ENCODE measurements at regions not wholly inside any gene's neighbourhood (a gene's known extent, or its start where the extent isn't known, plus 50 kb on each side); places are given as distances from the start of the nearest gene placed in this dataset.
"Not testable (repeated sequence)": the region's sequence is repeated elsewhere in the genome, so short reads cannot be mapped to it uniquely, and the experiment has no call there.

GRCh38 chr17:21470422-21470821, 94.3 kb downstream of the KCNJ12 start:
- not testable (repeated sequence) for DNase-seq

DNA sequence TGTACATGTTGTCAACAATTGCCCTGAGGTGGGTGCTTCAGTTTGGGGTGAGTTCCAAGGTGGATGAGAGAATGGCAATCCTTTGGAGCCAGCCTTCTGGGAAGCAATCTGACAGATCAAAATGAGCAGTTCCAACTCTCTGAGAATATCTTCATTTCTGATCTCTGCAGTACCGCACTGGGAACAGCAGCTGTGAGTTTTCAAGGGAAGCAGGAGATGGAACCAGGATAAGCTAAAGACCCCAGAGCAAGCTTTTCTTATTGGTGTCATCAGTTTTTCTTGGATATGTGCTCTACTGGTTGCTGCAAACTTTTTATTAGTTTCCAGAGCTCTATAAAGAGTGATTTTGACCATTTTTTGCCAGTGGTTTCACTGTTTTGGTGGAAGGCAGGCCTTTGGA, 94.7 kb downstream of the KCNJ12 start:
- DNase-seq: no peak

DNA sequence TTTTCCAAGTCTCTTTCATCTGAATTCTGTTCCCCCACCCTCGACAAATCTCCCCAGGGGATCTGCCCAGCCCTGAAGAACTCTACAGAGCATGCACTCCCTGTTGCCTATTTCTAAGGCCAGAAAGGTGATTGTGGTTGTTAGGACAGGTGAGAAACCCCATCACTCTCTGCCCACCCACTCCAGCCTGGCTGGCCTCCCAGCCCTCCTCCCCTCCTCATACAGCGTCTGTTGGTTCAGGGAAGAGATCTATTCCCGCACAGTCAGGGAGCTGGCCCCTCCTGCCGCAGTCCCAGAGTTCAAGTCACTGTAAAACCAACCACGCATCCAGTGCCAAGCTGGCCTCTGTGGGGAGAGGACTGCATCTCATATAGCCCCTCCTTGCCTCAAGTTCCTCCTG, 98.7 kb downstream of the KCNJ12 start:
- no peak for DNase-seq

DNA sequence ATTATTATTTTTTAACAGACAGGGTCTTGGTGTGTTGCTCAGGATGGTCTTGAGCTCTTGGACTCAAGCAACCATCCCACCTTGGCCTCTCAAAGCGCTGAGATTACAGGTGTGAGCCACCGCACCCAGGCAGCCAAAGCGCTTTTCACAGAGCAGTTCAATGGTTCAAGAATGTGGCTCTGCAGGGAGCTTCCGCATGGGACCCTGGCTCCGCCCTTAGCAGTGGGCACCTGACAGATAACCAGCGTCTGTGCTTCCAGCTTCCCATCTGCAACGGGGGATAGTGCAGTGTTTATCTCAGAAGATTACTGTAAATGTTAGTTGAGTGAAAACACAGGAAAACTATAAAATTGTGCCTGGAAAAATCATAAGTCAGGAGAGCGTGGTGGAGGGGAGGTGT, 99.4 kb downstream of the KCNJ12 start:
- DNase-seq: no peak

GRCh38 chr17:21476867-21477266, 100.7 kb downstream of the KCNJ12 start:
- DNase-seq: no peak

- no peak for DNase-seq
These were observed 106.2 kb downstream of the KCNJ12 start for GRCh38 chr17:21482189-21482865.

DNA sequence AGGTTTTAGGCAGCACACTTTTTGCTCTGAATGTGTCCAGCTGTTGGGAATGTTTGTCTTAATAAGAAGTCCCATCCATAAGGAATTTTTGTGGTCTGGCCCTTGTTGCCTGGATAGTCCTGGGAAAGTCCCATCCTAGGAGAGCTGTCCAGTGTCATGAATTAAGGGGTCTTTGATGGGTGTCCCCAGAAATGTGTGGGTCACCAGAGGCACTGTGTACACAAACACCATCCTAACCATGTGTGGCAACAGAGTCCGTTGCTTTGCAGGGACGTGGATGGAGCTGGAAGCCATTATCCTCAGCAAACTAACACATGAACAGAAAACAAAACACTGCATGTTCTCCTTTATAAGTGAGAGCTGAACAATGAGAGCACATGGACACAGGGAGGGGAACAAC, 111.9 kb downstream of the KCNJ12 start:
- DNase-seq: not testable (repeated sequence)

DNA sequence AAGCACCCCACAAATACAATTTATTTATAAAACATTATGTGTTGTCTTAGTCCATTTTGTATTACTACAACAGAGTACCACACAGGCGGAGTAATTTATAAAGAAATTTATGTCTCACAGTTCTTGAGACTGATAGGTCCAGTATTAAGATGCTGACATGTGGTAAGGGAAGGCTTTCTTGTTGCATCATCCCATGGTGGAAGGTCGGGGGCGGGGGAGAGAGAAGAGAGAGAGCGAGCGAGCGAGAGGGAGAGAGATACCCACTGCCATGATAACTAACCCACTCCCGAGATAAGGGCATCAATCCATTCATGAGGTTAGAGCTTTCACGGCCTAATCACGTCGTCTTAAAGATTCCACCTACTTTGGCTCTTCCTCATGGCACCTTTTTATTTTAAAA, 117.8 kb downstream of the KCNJ12 start:
- no peak for DNase-seq

- DNase-seq: peak; percentile 86
These were observed 119.1 kb downstream of the KCNJ12 start for GRCh38 chr17:21495281-21495680.

DNA sequence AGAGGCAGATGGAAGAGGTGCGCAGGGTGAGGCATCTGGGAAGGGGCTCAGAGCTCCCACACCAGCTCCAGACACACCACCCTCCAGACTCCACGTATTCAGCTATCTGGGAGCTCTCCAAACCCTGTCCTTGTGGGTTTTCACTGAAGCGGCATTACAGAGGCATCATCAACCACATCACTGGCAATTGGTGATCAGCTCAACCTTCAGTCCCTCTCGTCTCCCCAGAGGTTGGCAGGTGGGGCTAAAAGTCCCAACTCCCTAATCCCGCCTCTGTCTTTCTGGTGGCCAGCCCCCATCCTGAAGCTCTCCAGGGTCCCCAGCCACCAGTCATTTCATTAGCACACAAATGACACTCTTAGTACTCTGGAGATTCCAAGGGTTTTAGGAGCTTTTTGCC, 123.9 kb downstream of the KCNJ12 start:
- no peak for DNase-seq

DNA sequence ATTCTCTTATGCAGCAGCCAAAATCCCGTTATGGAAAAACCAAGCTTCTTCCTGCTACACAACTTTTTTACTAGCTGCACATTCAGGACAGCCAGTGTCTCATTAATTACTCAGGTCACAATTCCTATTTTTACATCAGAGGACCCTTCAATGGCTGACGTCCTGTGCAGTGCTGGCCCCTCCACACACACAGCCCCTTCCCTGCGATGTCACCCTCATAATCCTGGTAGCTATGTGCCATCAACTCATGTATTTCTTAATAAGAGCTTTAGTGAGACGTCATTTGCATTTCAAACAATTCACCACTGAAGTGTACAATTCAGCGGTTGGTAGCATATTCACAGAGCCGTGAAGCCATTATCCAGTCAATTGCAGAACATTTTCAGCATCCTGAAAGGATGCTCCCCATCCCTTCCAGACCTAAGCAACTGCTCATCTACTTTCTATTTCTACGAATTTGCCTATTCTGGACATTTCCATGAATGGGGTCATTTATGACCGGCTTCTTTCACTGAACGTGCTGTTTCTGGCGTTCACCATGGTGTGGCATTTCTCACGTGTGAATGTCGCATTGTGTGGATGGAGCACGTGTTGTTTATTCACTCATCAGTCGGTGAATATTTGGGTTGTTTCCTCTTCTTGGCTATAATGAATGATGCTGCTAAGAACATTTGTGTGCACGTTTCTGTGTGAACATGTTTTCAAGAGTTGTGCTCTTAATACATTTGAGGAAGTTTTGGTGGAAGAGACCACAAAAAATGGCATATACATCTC, 126.0 kb downstream of the KCNJ12 start:
- DNase-seq: not testable (repeated sequence)

DNA sequence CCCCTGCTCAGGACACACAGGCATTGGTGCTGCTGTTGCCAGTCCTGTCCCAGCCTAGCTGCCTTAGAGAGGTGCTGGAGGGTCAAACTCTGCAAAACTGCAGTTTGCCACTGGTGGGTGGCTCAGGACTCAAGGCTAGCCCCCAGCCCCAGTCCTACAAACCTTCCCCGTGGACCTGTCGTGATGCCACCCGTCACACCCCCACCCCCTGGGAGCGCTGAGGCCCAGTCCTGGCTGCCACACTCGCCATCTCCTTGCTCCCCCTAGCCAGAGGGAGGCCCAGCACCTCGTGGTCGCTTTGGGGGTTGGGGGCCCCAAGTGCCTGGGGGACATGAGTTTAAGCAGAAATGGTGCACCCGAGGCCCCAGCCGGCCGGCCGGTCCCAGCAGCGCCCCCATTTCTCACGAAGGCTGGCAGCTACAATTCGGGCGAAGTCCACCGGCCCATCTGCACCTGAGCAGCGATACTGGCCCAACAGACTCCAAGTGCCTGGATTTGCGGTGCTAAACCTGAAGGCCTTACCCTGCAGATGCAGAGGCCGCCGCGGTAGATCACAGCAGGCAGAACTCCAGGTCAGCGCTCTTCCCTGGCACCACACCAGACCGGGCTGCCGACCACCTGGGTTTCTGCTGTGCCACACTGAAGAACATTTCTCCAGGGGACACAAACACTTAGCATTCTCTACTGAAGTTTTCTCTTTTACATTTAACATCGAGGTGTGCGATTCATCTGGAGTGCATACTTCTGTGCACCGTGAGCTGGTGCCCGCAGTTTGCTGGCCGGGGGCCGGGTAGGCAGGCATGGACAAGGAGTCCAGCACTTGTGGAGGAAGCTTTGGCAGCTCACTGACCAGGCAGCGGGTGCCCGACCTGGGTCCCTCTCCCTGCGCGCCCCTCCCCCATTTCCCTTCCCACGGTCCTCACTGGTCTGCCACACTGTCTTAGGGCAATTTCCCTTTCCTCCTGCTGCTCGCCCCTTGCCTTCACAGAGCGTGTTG, 130.0 kb downstream of the KCNJ12 start:
- no peak for DNase-seq

DNA sequence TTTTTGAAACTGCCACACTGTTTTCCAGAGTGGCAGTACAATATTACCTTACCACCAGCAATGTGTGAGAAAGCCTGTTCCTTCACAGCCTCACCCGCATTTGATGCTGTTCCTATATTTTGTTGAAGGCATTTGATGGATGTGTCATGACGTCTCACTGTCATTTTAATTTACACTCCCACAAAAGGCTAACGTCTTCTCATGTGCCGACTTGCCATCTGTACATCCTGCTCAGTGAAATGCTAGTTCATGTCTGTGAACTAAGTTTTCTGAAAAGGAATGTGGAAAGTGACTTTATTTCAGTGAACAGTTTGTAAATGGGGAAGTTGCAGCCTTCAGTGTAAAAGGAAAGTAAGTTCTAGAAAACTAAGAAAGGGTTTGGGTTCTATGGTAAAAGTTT, 131.6 kb downstream of the KCNJ12 start:
- DNase-seq: not testable (repeated sequence)

- no peak for DNase-seq
These were observed 132.1 kb downstream of the KCNJ12 start for GRCh38 chr17:21508211-21508610.

DNA sequence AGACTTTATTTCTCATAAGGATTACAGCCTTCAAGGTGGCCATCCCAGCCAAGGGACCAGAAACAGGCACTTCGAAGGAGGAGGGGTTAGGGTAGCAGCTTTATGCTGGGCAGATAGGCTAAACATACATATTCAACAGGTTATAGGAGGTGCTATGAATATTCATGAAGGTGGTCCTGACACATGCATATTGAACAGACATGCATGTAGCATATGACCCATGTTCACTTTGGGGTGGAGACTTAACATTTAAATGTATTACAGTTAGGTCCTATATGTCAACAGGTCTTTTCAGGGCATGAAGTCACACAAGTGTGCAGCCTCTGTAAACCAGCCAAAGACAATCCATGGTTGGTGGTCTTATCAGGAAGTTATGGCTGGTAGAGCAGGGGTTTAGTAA, 133.2 kb downstream of the KCNJ12 start:
- DNase-seq: not testable (repeated sequence)

- no peak for DNase-seq
These were observed 134.7 kb downstream of the KCNJ12 start for GRCh38 chr17:21510686-21511362.

DNA sequence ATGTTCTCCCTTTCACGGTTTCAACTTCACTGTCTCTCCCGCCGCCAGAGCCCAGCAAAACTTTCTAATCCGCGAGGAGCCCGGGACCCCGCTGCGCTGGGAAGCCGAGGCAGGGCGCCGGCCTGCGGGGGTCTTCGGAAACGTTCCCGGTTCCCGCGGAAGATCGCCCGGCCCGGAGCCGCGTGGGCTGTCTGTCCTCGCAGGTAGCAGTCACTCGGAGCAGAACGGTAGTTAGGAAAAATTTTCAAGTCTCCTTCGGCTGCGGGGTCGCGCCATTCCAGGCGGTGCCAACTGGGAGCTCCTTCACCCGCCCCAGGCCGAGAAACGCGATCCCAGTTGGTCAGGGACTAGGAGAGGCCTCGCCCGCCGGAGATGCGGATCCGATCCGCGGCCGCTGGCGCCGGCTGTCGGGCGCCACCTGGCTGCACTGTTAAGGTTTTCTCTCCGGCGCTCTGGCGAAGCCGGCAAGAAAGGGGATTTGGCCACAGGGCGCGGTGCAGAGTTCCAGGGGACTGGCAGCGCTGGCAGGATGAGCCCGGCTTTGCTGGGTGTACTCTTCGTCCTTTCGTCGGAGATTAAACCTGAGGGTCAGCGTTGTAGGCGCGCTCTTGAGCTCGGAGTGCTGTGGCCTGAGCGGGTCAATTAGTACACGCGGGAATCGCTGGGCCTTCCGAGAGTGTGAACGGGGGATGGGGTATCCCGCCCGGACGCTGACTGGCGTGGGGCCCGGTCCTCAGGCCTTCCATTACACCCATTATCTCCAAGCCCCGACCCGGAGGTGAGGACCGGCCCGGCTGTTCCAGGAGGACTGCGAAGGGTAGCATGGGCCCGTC, 135.4 kb downstream of the KCNJ12 start:
- DNase-seq: peak; percentile 84

DNA sequence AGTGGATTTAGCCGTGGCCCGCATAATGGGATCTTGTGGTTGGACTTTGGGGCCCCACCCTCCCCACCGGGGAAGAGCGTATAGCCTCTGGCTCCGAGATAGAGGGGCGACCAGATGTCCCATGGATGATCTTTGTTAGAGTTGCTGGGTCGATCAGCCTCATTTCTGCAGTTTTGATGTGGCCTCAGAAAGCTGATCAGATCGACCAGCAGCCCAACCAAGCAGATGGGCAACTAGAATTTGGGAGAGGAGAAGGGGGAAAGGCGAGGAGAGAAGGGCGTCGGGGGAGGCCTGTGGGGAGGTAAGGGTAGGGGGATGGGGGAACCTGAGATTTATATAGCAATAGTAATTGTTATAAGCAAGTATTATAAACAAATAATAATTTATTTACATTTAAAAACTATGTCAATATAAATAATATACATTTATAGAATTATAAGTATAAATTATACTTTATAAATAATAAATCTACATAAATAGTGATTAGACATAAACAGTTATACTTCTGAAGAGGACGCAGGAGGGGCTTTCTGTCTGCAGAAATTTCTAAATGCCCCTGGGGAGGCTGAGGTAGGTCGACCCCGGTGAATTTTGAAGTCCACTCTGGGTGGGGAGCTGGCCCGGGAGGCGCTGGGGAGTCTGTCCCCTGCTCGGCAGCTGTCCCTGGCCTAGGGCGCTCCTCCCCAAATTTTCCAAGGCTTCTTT, 136.3 kb downstream of the KCNJ12 start:
- no peak for DNase-seq

- peak; percentile 69 for DNase-seq
These were observed 136.9 kb downstream of the KCNJ12 start for GRCh38 chr17:21513012-21513570.

DNA sequence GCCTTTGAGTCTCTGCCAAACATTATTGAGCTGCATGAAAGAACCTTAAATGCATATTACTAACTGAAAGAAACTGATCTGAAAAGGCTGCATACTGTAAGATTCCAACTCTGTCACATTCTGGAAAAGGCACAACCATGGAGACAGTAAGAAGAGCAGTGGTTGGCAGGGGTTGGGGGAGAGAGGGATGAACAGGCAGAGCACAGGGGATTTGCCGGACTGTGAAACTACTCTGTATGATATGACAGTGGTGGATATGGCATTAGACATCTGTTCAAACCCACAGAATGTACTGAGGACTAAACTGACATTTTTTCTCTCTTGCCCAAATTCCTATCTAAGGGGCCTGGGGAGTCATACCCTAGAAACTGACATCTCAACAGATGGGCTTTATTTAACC, 138.4 kb downstream of the KCNJ12 start:
- not testable (repeated sequence) for DNase-seq
